Endodermal cell (in vitro differentiated cells): ENCODE measurements at regions not wholly inside any gene's neighbourhood (a gene's known extent, or its start where the extent isn't known, plus 50 kb on each side); places are given as distances from the start of the nearest gene placed in this dataset.

Source experiments
- DNase-seq: peaks from one replicate; pipeline ENCODE4 v3.0.0-alpha.2; 2017
- H3K27ac ChIP-seq: 2 replicates; pipeline ENCODE4 v1.5.1; 2013; ENCODE audit warnings: mild to moderate bottlenecking, low read depth, low read length, moderate library complexity
- H3K27me3 ChIP-seq: 2 replicates; pipeline ENCODE4 v1.6.1; 2013; ENCODE audit warnings: mild to moderate bottlenecking, low read length, moderate library complexity; ENCODE audit not compliant: insufficient read depth, control insufficient read depth, poor library complexity, severe bottlenecking
- H3K36me3 ChIP-seq: 2 replicates; pipeline ENCODE4 v1.7.0; 2013; ENCODE audit warnings: mild to moderate bottlenecking, low read length, moderate library complexity; ENCODE audit not compliant: control insufficient read depth, insufficient read depth
- H3K4me1 ChIP-seq: one replicate; pipeline ENCODE4 v1.7.0; 2013; ENCODE audit warnings: low read length; ENCODE audit not compliant: control insufficient read depth, insufficient read depth
- H3K4me3 ChIP-seq: 2 replicates; pipeline ENCODE4 v1.5.1; 2013; ENCODE audit warnings: mild to moderate bottlenecking, low read length, moderate library complexity
- H3K9ac ChIP-seq: 2 replicates; pipeline ENCODE4 v1.6.1; 2013; ENCODE audit warnings: mild to moderate bottlenecking, low read length, moderate library complexity; ENCODE audit not compliant: poor library complexity, severe bottlenecking; ENCODE audit errors: extremely low read depth
- H3K9me3 ChIP-seq: 2 replicates; pipeline ENCODE4 v1.6.1; 2013; ENCODE audit warnings: mild to moderate bottlenecking, low read length, moderate library complexity; ENCODE audit not compliant: control insufficient read depth
- H3K27ac Mint-ChIP-seq: 2 replicates; pipeline ENCODE4 v1.8.0; 2020; ENCODE audit warnings: mixed read lengths
- H3K27me3 Mint-ChIP-seq: 2 replicates; pipeline ENCODE4 v1.8.0; 2021; ENCODE audit warnings: mild to moderate bottlenecking, mixed read lengths; ENCODE audit not compliant: insufficient read depth
- H3K36me3 Mint-ChIP-seq: 2 replicates; pipeline ENCODE4 v1.8.0; 2020; ENCODE audit warnings: low read depth, mixed read lengths
- H3K4me1 Mint-ChIP-seq: 2 replicates; pipeline ENCODE4 v1.8.0; 2020; ENCODE audit warnings: mixed read lengths
- H3K4me3 Mint-ChIP-seq: 2 replicates; pipeline ENCODE4 v1.8.0; 2020; ENCODE audit warnings: mild to moderate bottlenecking, moderate library complexity, mixed read lengths
- H3K9me3 Mint-ChIP-seq: 2 replicates; pipeline ENCODE4 v1.8.0; 2020; ENCODE audit warnings: mild to moderate bottlenecking, mixed read lengths
- WGBS, 2 experiments: methylation state at CpG; one replicate each; pipeline versions ENCODE4 v1.1.5 to v1.1.7; 2013; ENCODE audit warnings: missing lambda C conversion rate in 2 of 2, mixed read lengths in 1 of 2; ENCODE audit not compliant: insufficient coverage in 1 of 2, insufficient read length in 1 of 2; 5-methylcytosine and 5-hydroxymethylcytosine counted together
- TF ChIP-seq, protein P1 (sequence below): fragments of 200-600 bp; sonication (generic); conservative IDR thresholded peaks from 2 replicates; pipeline ENCODE4 v1.5.0; 2021; ENCODE audit warnings: antibody characterized with exemption, mild to moderate bottlenecking

DNA sequence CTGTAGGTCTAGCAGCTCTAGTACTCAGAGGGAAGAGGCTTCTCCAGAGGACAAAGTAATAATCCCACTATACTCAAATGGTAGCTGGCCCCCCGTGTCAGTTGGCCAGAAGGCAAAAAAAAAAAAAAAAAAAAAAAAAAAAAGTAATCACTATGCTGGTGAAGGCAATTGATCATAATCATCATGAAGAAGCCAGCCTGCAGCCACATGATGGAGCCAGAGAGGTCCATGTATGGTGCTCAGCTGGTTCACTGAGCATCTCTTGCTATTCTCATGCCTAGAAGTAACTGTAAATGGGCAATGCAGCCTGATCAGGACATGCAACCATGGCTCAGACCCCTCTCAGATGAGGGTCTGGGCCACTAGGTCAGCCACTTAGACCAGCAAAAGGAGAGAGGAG lies 378.8 kb downstream of the MED13L start:
- Histone ChIP-seq H3K4me3 (no peak overlapping the region), H3K27me3 (peaks cover 22% of the 10 kb centered on the region), H3K9me3 (no peaks in the 10 kb centered on the region), H3K27ac (no peak overlapping the region), H3K4me1 (no peaks in the 10 kb centered on the region), H3K36me3 (no peaks in the 10 kb centered on the region), H3K9ac (no peak overlapping the region)
- peak; percentile 60 for DNase-seq
- no peak overlapping the region for H3K27ac Mint-ChIP-seq
- TF ChIP-seq, protein P1, sequence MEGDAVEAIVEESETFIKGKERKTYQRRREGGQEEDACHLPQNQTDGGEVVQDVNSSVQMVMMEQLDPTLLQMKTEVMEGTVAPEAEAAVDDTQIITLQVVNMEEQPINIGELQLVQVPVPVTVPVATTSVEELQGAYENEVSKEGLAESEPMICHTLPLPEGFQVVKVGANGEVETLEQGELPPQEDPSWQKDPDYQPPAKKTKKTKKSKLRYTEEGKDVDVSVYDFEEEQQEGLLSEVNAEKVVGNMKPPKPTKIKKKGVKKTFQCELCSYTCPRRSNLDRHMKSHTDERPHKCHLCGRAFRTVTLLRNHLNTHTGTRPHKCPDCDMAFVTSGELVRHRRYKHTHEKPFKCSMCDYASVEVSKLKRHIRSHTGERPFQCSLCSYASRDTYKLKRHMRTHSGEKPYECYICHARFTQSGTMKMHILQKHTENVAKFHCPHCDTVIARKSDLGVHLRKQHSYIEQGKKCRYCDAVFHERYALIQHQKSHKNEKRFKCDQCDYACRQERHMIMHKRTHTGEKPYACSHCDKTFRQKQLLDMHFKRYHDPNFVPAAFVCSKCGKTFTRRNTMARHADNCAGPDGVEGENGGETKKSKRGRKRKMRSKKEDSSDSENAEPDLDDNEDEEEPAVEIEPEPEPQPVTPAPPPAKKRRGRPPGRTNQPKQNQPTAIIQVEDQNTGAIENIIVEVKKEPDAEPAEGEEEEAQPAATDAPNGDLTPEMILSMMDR, result peak; percentile 62
- WGBS, 2 experiments, result 73% methylated on average over 1 of the region's 1 CpG; no CpG with 5 or more reads in 1 of the 2 experiments
- H3K9me3 Mint-ChIP-seq, result peaks cover 13% of the 10 kb centered on the region
- no peaks in the 10 kb centered on the region for H3K36me3 Mint-ChIP-seq
- no peak overlapping the region for H3K4me3 Mint-ChIP-seq
- peaks cover 3% of the 10 kb centered on the region for H3K4me1 Mint-ChIP-seq
- peaks cover 21% of the 10 kb centered on the region for H3K27me3 Mint-ChIP-seq

DNA sequence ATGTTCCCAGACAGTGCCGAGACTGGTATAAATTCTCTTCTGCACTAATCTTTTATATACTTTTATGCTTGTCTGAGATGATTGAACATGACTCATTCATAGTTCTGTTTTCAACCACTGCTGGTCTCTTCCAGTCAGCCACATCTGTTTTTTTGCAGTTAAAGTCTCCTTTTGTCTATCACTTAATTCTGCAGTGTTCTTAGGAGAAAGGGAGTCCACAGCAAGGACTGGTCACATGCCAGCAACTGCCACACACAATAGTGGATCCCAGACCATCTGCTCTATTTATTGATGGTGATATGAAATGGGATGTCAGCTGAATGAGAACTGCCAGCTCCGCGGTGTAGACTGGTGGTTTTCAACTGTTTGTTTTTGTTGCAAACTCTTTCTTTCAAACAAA lies 379.8 kb downstream of the MED13L start:
- no peak overlapping the region for H3K9ac ChIP-seq
- 100% methylated on average over 1 of the region's 3 CpGs for WGBS, 2 experiments

DNA sequence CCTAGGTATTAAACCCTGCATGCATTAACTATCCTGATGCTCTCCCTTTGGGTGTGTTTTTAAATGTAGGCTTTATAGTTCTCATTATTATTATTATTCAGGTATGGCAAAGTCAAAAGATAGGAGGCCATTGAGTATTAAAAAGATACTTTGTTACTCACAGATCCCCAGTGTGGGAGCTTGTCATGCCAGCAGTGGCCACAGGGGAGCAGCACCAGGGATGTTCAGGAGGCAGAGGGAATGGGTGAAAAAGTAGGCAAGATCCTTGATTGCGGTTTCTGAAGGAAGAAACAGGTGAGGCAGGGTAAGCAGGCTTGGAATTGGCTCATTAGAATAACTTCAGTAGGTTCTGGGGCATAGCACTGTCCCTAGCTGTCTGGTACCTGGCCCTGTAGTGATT lies 382.2 kb downstream of the MED13L start:
- Mint-ChIP-seq H3K4me3 (no peak overlapping the region), H3K36me3 (no peaks in the 10 kb centered on the region), H3K4me1 (peaks cover 29% of the 10 kb centered on the region), H3K27me3 (peaks cover 10% of the 10 kb centered on the region), H3K9me3 (peaks cover 11% of the 10 kb centered on the region), H3K27ac (no peak overlapping the region)
- peak; percentile 82 for DNase-seq
- no peak overlapping the region for H3K27ac ChIP-seq
- peaks cover 20% of the 10 kb centered on the region for H3K27me3 ChIP-seq
- WGBS, 2 experiments, result 97 to 100% methylated on average over 1 of the region's 1 CpG
- H3K36me3 ChIP-seq, result no peaks in the 10 kb centered on the region
- no peak overlapping the region for H3K9ac ChIP-seq
- peaks cover 14% of the 10 kb centered on the region for H3K4me1 ChIP-seq
- TF ChIP-seq, protein P1, result peak; percentile 73
- no peak overlapping the region for H3K4me3 ChIP-seq
- H3K9me3 ChIP-seq, result no peaks in the 10 kb centered on the region

More for the DNA sequence above, 379.8 kb downstream of the MED13L start:
- Histone ChIP-seq H3K27ac (no peak overlapping the region), H3K36me3 (no peaks in the 10 kb centered on the region), H3K27me3 (peaks cover 19% of the 10 kb centered on the region), H3K4me3 (no peak overlapping the region), H3K4me1 (no peaks in the 10 kb centered on the region), H3K9me3 (no peaks in the 10 kb centered on the region)
- TF ChIP-seq, protein P1, result no peak
- Mint-ChIP-seq H3K27me3 (peaks cover 22% of the 10 kb centered on the region), H3K4me3 (no peak overlapping the region), H3K9me3 (peaks cover 11% of the 10 kb centered on the region), H3K4me1 (peaks cover 12% of the 10 kb centered on the region), H3K27ac (no peak overlapping the region), H3K36me3 (no peaks in the 10 kb centered on the region)
- DNase-seq, result no peak
